ENCODE measurements at regions not wholly inside any gene's neighbourhood (a gene's known extent, or its start where the extent isn't known, plus 50 kb on each side); places are given as distances from the start of the nearest gene placed in this dataset.

- TF ChIP-seq YY1 (IDR thresholded peaks at IDR 0.05; ENCODE audit: insufficient read depth, insufficient read length) (no peak), ZNF274 (IDR thresholded peaks at IDR 0.05; ENCODE audit: low read depth, low read length) (no peak)
Observed at GRCh38 chr5:44951371-44951770, 142.6 kb downstream of the MRPS30 start.

Measured in NT2/D1 (cell line).